Retinal pigment epithelial cell (primary cell): ENCODE measurements at regions not wholly inside any gene's neighbourhood (a gene's known extent, or its start where the extent isn't known, plus 50 kb on each side); places are given as distances from the start of the nearest gene placed in this dataset.

Experiments
- DNase-seq: peaks from one replicate; pipeline ENCODE4 v3.0.0-alpha.2; 2010; ENCODE audit warnings: low read depth
- H3K4me3 ChIP-seq: 2 replicates; pipeline ENCODE4 v1.5.1; 2011; ENCODE audit warnings: mild to moderate bottlenecking, low read length, control low read depth, moderate library complexity
- TF ChIP-seq, protein P1 (sequence below): conservative IDR thresholded peaks from 2 replicates; pipeline ENCODE4 v1.5.1; 2011; ENCODE audit warnings: low read depth, low read length, control low read depth, inconsistent platforms

DNA sequence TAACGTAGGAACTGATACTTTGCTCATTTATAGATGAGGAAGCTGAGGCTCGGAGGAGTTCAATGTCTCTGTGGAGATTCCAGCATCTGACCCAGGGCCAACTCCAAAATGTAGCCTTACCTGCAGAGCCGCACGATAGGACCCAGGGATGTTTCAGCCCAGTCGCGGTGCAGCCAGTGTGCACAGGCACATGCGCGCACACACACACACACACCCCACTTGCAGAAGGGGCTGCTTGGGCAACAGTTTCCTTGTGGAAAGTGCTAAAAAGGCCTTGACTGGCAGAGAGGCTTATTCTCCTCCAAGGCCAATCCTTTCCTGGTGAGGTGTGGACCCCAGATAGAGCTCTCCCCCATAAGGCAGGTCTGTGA is 101.7 kb downstream of the ZFP36L2 start:
- TF ChIP-seq, protein P1, sequence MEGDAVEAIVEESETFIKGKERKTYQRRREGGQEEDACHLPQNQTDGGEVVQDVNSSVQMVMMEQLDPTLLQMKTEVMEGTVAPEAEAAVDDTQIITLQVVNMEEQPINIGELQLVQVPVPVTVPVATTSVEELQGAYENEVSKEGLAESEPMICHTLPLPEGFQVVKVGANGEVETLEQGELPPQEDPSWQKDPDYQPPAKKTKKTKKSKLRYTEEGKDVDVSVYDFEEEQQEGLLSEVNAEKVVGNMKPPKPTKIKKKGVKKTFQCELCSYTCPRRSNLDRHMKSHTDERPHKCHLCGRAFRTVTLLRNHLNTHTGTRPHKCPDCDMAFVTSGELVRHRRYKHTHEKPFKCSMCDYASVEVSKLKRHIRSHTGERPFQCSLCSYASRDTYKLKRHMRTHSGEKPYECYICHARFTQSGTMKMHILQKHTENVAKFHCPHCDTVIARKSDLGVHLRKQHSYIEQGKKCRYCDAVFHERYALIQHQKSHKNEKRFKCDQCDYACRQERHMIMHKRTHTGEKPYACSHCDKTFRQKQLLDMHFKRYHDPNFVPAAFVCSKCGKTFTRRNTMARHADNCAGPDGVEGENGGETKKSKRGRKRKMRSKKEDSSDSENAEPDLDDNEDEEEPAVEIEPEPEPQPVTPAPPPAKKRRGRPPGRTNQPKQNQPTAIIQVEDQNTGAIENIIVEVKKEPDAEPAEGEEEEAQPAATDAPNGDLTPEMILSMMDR, result no peak
- no peak overlapping the region for H3K4me3 ChIP-seq
- DNase-seq, result no peak

DNA sequence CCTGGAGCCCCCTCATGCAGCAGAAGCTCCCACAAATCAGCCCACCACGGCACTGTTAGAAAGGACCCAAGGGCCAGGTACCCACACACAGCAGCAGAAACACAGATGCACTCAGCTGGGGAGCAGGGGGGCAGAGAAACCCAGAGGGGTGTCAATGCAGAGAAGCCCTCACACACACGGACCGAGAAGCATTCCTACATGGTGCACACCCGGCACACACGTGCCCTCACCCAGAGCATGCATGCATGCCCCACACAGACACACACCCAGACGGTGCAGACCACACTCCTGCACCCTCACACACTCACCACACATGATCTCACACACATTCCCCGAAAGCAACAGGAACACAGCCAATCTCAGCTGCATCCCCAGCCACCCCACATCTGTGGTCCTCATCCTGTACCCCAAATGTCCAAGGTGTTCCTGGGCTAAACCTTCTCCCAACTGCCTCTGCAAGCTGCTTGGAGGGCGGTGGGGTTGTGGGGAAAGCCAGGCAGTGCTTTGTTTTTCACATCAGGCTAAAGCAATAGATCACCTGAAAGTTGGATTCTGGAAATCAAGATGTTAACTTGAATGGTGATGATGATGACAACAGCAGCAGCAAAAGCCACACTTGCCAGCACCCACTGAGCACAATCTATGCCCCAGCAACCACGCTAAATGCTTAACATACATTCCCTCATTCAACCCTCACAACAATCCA is 102.3 kb downstream of the ZFP36L2 start:
- H3K4me3 ChIP-seq, result no peak overlapping the region
- TF ChIP-seq, protein P1, result no peak
- no peak for DNase-seq

DNA sequence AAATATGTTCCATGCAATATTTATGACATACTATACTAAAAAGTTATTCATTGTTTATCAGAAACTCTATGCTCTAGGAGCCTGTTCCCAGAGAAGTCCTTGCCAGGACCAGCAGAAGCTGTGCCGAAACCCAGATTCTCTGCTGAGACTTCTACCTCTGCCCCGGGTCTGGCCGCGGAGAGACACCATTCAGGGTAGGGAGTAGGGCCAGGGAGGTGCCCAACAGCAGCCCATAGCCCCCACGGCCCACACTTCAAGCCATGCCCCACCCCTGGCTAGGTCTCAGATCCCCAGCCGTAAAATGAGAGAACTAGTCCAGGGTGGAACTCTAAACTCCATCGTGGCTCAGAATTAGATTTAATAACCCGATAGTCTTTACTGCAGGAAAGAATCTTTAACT is 102.9 kb downstream of the ZFP36L2 start:
- no peak for DNase-seq
- TF ChIP-seq, protein P1, result no peak
- no peak overlapping the region for H3K4me3 ChIP-seq

DNA sequence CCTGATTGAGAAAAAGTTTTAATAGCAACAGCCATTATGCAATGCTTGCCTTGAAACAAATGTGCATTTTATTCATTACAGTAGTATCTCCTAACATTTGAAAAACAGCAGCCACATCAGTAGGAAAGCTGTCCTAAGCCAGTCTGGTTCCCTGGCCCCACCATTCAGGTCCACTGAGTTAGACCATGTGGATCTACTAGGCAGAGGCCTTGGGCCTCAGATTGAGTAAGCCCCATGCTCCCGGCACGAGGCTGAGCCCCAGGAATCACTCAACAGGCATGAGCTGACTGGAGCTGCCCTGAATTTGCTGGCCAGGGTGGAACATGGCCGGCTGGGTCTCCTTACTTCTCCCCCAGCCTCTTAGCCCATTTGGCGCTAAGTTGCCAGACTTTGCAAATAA is 103.4 kb downstream of the ZFP36L2 start:
- TF ChIP-seq, protein P1, result no peak
- DNase-seq, result no peak
- H3K4me3 ChIP-seq, result no peak overlapping the region

DNA sequence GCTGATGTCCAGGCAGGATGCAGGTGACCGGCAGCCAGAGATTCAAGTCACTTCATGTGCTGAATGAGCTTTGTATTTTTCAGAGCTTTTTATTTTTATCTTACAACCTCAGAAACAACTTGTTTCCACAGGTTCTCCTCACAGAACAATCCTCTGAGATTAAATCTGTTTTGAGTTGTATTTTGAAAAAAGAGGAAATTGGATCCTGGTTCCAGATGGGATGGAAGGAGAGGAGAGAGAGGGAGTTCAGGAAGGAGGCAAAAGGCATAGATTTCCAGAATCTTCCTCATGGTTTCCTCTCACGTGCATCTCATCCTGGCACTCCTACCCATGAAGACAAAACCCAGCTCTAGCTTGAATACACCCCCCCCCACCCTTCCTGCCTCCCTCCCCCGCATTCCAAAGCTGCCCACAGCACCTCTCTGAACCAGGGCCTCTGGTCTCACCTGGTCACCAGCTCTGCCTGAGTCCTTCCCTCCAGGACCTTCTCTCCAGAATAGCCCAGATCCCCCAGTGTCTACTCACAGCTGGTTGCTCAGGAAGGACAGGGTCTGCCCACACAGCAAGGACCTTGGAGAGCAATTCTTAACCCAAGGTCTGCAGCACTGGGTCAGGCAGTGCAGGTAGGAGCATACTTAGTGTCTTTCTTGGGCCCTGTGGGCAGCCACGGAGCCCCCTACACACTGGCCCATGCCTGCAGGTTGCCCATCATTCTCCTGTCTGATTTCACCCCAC is 104.7 kb downstream of the ZFP36L2 start:
- TF ChIP-seq, protein P1, result no peak
- H3K4me3 ChIP-seq, result no peak overlapping the region
- DNase-seq, result no peak

DNA sequence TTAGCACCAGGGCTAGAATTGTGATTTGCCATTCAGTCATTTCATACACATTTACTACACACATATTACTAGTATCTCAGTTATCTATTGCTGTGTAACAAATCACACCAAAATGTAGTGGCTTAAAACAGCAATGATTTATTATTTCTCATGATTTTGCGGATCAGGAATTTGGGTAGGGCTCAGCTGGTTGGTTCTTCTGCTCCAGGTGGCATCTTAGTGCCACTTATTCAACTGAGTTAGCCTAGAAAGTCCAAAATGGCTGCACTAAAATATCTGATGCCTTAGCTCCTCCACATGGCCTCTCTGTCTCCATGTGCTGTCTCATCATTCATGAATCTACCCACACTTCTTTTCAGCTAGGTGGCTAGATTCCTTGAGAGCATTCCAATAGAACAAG is 107.1 kb downstream of the ZFP36L2 start:
- H3K4me3 ChIP-seq, result no peak overlapping the region
- DNase-seq, result no peak
- TF ChIP-seq, protein P1, result no peak

DNA sequence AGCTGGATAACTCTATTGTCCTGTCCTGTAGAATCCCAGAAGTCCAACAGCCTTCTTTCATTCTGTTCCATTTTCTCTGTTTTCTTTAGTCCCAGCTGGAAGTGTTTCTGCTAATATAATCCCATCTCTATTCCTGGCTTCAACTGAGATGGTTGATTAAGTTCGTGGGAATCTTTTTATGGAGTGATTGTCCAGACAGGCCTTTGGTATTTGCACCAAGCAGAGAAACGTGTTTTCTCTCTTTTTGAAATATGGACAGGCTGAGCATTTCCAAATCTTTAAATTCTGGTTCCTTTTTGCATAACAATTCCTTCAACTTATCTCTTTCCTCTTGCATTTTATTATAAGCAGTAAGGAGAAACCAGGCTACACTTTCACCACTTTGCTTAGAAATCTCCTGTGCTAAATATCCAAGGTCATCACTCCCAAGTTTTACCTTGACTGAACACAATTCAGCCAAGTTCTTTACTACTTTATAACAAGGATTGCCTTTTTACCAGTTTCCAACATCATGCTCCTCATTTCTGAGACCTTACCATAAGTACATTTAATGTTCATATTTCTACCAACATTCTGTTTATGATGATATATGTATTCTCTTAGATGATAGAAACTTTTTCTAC is 108.8 kb downstream of the ZFP36L2 start:
- no peak overlapping the region for H3K4me3 ChIP-seq
- TF ChIP-seq, protein P1, result no peak
- DNase-seq, result no peak
